Keratinocyte (primary cell): ENCODE measurements at regions not wholly inside any gene's neighbourhood (a gene's known extent, or its start where the extent isn't known, plus 50 kb on each side); places are given as distances from the start of the nearest gene placed in this dataset.

Source experiments
- DNase-seq: peaks from one replicate; pipeline ENCODE4 v3.0.0-alpha.2; 2011; ENCODE audit warnings: low read depth, missing footprints, low spot score
- FAIRE-seq: peaks from 2 replicates; lab custom pipeline; 2011; peaks lifted over from hg19 to GRCh38; lab: Jason Lieb, UNC
- H2AFZ ChIP-seq: 2 replicates; pipeline ENCODE4 v1.6.0; 2012; ENCODE audit warnings: low read length, control low read depth, inconsistent platforms; ENCODE audit not compliant: control insufficient read depth
- H3K27ac ChIP-seq: 2 replicates; pipeline ENCODE4 v1.5.1; 2011; ENCODE audit warnings: low read length; ENCODE audit not compliant: control insufficient read depth, insufficient read depth
- H3K27me3 ChIP-seq: 3 replicates; pipeline ENCODE4 v1.6.0; 2011; ENCODE audit warnings: low read length; ENCODE audit not compliant: control insufficient read depth, insufficient read depth; ENCODE audit errors: extremely low read depth
- H3K36me3 ChIP-seq, 2 experiments: 2 replicates in 1 of 2; 3 replicates in 1 of 2; pipeline ENCODE4 v1.5.1; 2011; ENCODE audit warnings: low read length in 2 of 2, mild to moderate bottlenecking in 1 of 2; ENCODE audit not compliant: control insufficient read depth in 2 of 2, insufficient read depth in 2 of 2; ENCODE audit errors: extremely low read depth in 1 of 2
- H3K4me1 ChIP-seq: 3 replicates; pipeline ENCODE4 v1.5.1; 2011; ENCODE audit warnings: low read length; ENCODE audit not compliant: control insufficient read depth, insufficient read depth; ENCODE audit errors: extremely low read depth
- H3K4me2 ChIP-seq: 3 replicates; pipeline ENCODE4 v1.6.0; 2011; ENCODE audit warnings: low read depth, low read length; ENCODE audit not compliant: control insufficient read depth, insufficient read depth; ENCODE audit errors: extremely low read depth
- H3K4me3 ChIP-seq, 3 experiments: fragments of 200-600 bp in 1 of 3; sonication (generic) in 1 of 3; 2 replicates in 2 of 3; 3 replicates in 1 of 3; pipeline ENCODE4 v1.5.1; 2011 to 2016; ENCODE audit warnings: low read length in 3 of 3, mild to moderate bottlenecking in 3 of 3, control low read depth in 2 of 3, inconsistent platforms in 1 of 3, low read depth in 1 of 3, mixed read lengths in 1 of 3, mixed run types in 1 of 3, moderate library complexity in 1 of 3; ENCODE audit not compliant: control insufficient read depth in 2 of 3, insufficient read depth in 2 of 3; ENCODE audit errors: extremely low read depth in 1 of 3
- H3K79me2 ChIP-seq: 2 replicates; pipeline ENCODE4 v1.6.0; 2012; ENCODE audit warnings: low read length; ENCODE audit not compliant: control insufficient read depth, insufficient read depth
- H3K9ac ChIP-seq: 3 replicates; pipeline ENCODE4 v1.6.0; 2011; ENCODE audit warnings: low read length; ENCODE audit not compliant: control insufficient read depth, insufficient read depth; ENCODE audit errors: extremely low read depth
- H3K9me1 ChIP-seq: 3 replicates; pipeline ENCODE4 v1.6.0; 2011; ENCODE audit warnings: low read length; ENCODE audit not compliant: control insufficient read depth, insufficient read depth; ENCODE audit errors: extremely low read depth
- H3K9me3 ChIP-seq: 2 replicates; pipeline ENCODE4 v1.5.1; 2012; ENCODE audit warnings: low read depth, low read length; ENCODE audit not compliant: control insufficient read depth
- H4K20me1 ChIP-seq: 3 replicates; pipeline ENCODE4 v1.6.0; 2011; ENCODE audit warnings: low read length; ENCODE audit not compliant: control insufficient read depth, insufficient read depth; ENCODE audit errors: extremely low read depth
- CTCF ChIP-seq, 3 experiments: IDR thresholded peaks in 1 of 3; conservative IDR thresholded peaks in 1 of 3; optimal IDR thresholded peaks in 1 of 3; 2 replicates in 2 of 3; 3 replicates in 1 of 3; pipeline versions ENCODE3 to v1.5.1; 2011; ENCODE audit warnings: low read length in 3 of 3, mild to moderate bottlenecking in 3 of 3, moderate library complexity in 2 of 3, control low read depth in 1 of 3, inconsistent platforms in 1 of 3; ENCODE audit not compliant: insufficient read depth in 2 of 3; ENCODE audit errors: extremely low read depth in 1 of 3
- EZH2 ChIP-seq: IDR thresholded peaks from one replicate; pipeline ENCODE4 v1.6.1; 2012; ENCODE audit warnings: inconsistent platforms, mild to moderate bottlenecking, low read length, moderate library complexity
- dilution Hi-C: fragments of 300-500 bp; cut with MboI; formaldehyde crosslinking; loops from one replicate; pipeline ENCODE4 v1.7.0; 2020; ENCODE audit warnings: low sequenced_read_pairs; ENCODE audit not compliant: extremely low pct_ligation_motif_present

DNA sequence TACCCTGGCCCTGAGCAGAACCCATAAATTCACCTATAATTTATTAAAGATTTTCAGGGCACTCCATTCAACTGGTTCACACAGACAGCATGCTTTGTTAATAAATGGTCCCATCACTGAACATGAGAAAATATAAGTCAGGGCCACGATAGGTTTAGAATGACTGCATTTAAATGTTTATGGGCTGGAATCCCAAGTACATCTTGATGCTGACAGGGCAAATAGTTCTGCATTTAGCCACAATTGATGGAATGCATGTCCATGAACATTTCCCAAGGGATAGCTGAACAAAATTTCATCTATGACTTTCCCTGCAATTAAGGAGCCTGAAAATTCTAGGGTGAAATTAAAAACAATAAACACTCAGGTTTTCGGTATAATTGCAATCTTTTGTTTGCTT, 124.5 kb downstream of the CAAP1 start:
- Histone ChIP-seq H3K9ac (no peak overlapping the region), H2AFZ (no peak overlapping the region), H3K4me2 (no peak overlapping the region), H3K79me2 (no peaks in the 10 kb centered on the region), H3K36me3 (no peaks in the 10 kb centered on the region), H3K27ac (no peak overlapping the region), H4K20me1 (no peaks in the 10 kb centered on the region), H3K27me3 (no peaks in the 10 kb centered on the region), H3K9me3 (no peaks in the 10 kb centered on the region), H3K4me3 (no peak overlapping the region), H3K4me1 (no peaks in the 10 kb centered on the region), H3K9me1 (no peaks in the 10 kb centered on the region)
- no peak for FAIRE-seq
- no peak for DNase-seq
- dilution Hi-C loops = no loop called here
- TF ChIP-seq CTCF (optimal IDR thresholded peaks at IDR 0.05 in 1 of 3, IDR thresholded peaks at IDR 0.05 in 1 of 3, conservative IDR thresholded peaks at IDR 0.05 in 1 of 3; ENCODE audit: extremely low read depth in 1 of 3, insufficient read depth in 2 of 3, low read length in 3 of 3) (no peak), EZH2 (no peak)

GRCh38 chr9:26760675-26761074, 131.9 kb downstream of the CAAP1 start:
- TF ChIP-seq CTCF (optimal IDR thresholded peaks at IDR 0.05 in 1 of 3, IDR thresholded peaks at IDR 0.05 in 1 of 3, conservative IDR thresholded peaks at IDR 0.05 in 1 of 3; ENCODE audit: extremely low read depth in 1 of 3, insufficient read depth in 2 of 3, low read length in 3 of 3) = no peak
- no peak for TF ChIP-seq EZH2
- Histone ChIP-seq H4K20me1 (no peaks in the 10 kb centered on the region), H2AFZ (no peak overlapping the region), H3K4me2 (no peak overlapping the region), H3K4me3 (no peak overlapping the region), H3K36me3 (no peaks in the 10 kb centered on the region), H3K9me3 (no peaks in the 10 kb centered on the region), H3K9ac (no peak overlapping the region), H3K4me1 (no peaks in the 10 kb centered on the region), H3K27me3 (no peaks in the 10 kb centered on the region), H3K9me1 (no peaks in the 10 kb centered on the region), H3K27ac (no peak overlapping the region), H3K79me2 (no peaks in the 10 kb centered on the region)
- FAIRE-seq (no peak), DNase-seq (no peak)
- dilution Hi-C loops = no loop called here
